Thyroid gland (tissue), 4 donors: ENCODE measurements at regions not wholly inside any gene's neighbourhood (a gene's known extent, or its start where the extent isn't known, plus 50 kb on each side); places are given as distances from the start of the nearest gene placed in this dataset.
A peak's percentile ranks its signal among the peaks of the same experiment; 100 is the strongest.

Source experiments
- DNase-seq, 2 donors: peaks; one replicate each; pipeline ENCODE4 v3.0.0-alpha.2; 2019
- H3K27ac ChIP-seq, 3 donors: fragments of 200-600 bp; sonication (generic); 1 replicate in 2 of 3; 2 replicates in 1 of 3; pipeline ENCODE4 v1.5.1; 2016 to 2019; ENCODE audit warnings: mild to moderate bottlenecking in 1 of 3, moderate library complexity in 1 of 3
- H3K27me3 ChIP-seq: fragments of 200-600 bp; sonication (generic); one replicate; pipeline ENCODE4 v1.5.1; 2019
- H3K36me3 ChIP-seq, 2 donors: fragments of 200-600 bp; sonication (generic); one replicate each; pipeline ENCODE4 v1.5.1; 2016 to 2019
- H3K4me1 ChIP-seq, 2 donors: fragments of 200-600 bp; sonication (generic); one replicate each; pipeline ENCODE4 v1.5.1; 2017 to 2019
- H3K4me3 ChIP-seq, 3 donors: fragments of 200-600 bp; sonication (generic); replicated peaks in 1 of 3; 1 replicate in 2 of 3; 2 replicates in 1 of 3; pipeline ENCODE4 v1.5.1; 2016; ENCODE audit warnings: mild to moderate bottlenecking in 1 of 3
- H3K9me3 ChIP-seq: fragments of 200-600 bp; sonication (generic); one replicate; pipeline ENCODE4 v1.5.1; 2017
- CTCF ChIP-seq, 6 experiments: fragments of 200-600 bp in 3 of 6; fragments of 450-650 bp in 3 of 6; sonication (generic) in 3 of 6; IDR thresholded peaks; one replicate each; pipeline ENCODE4 v1.5.1; 2016 to 2019; ENCODE audit warnings: antibody characterized with exemption in 6 of 6, mild to moderate bottlenecking in 2 of 6, inconsistent platforms in 1 of 6, moderate library complexity in 1 of 6
- POLR2A ChIP-seq, 2 donors: fragments of 450-650 bp; IDR thresholded peaks; one replicate each; pipeline ENCODE4 v1.6.1; 2017; ENCODE audit warnings: antibody characterized with exemption in 2 of 2, mild to moderate bottlenecking in 2 of 2, moderate library complexity in 1 of 2
- WGBS, 2 donors: methylation state at CpG; one replicate each; pipeline ENCODE4 v1.1.5; 2017; 5-methylcytosine and 5-hydroxymethylcytosine counted together
- intact Hi-C: fragments of 100-400 bp; cut with DNase I; formaldehyde crosslinking; loops from one replicate; pipeline ENCODE4 v1.15.1; 2023

DNA sequence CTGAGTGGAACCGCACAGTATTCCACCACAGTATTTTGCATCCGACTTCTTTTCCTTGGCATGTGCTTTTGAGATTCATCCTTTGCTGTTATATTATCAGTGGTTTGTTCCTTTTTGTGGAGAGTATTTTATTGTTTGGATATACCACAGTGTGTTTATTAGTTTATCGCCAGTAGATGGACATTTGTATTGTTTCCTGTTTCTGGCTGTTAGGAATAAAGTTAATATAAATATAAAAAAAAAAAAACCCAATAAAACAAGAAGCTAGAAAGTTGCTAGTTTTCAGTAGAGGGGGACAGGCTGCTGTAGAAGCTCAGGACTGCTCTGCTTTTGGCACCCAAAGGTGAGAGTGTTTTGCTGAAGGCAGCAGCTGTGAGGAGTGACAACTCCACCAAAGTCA, 62.0 kb upstream of the EEA1 start:
- TF ChIP-seq POLR2A (IDR thresholded peaks at IDR 0.05): no peak
- no peak for TF ChIP-seq CTCF (IDR thresholded peaks at IDR 0.05)
- no peak for DNase-seq
- peaks cover 7 to 11% of the 10 kb centered on the region in 2 donors for H3K4me1 ChIP-seq
- H3K27ac ChIP-seq: no peak overlapping the region
- no peaks in the 10 kb centered on the region for H3K27me3 ChIP-seq
- H3K9me3 ChIP-seq: no peaks in the 10 kb centered on the region
- 93 to 94% methylated on average over 3 of the region's 3 CpGs for WGBS, 2 donors
- no peaks in the 10 kb centered on the region for H3K36me3 ChIP-seq
- intact Hi-C loops: no loop called here
- H3K4me3 ChIP-seq: no peak overlapping the region

GRCh38 chr12:92992041-92992440, 62.9 kb upstream of the EEA1 start:
- Histone ChIP-seq H3K9me3 (no peaks in the 10 kb centered on the region), H3K4me3 (no peak overlapping the region), H3K36me3 (no peaks in the 10 kb centered on the region), H3K27ac (no peak overlapping the region), H3K27me3 (no peaks in the 10 kb centered on the region), H3K4me1 (peaks cover 7 to 11% of the 10 kb centered on the region in 2 donors)
- TF ChIP-seq POLR2A (IDR thresholded peaks at IDR 0.05) (no peak), CTCF (IDR thresholded peaks at IDR 0.05) (no peak)
- DNase-seq: no peak
- intact Hi-C loops: no loop called here

DNA sequence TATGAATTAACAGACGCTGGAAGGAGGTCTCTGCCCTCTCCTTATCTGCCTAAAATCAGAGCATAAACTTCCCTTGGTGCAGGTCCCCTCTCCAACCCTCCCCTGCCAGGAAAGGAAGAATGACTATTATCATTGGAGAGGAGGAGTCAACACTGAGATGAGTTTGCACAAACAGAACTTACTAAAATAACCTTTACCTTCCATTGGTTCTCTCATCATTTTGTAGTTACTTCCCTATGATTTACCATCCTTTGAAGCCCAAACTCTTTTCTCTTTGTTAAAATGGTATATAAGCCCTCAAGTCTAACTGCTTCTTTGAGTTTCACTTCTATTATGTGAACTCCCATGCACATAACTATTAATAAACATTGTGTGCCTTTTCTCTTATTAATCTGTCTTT, 64.2 kb upstream of the EEA1 start:
- no peak for TF ChIP-seq CTCF (IDR thresholded peaks at IDR 0.05)
- no peaks in the 10 kb centered on the region for H3K9me3 ChIP-seq
- 94 to 96% methylated on average over 1 of the region's 1 CpG for WGBS, 2 donors
- H3K4me3 ChIP-seq: no peak overlapping the region
- H3K27ac ChIP-seq: no peak overlapping the region
- intact Hi-C loops: no loop called here
- DNase-seq: no peak
- H3K27me3 ChIP-seq: no peaks in the 10 kb centered on the region
- no peaks in the 10 kb centered on the region for H3K36me3 ChIP-seq
- H3K4me1 ChIP-seq: peaks cover 5 to 7% of the 10 kb centered on the region in 2 donors

DNA sequence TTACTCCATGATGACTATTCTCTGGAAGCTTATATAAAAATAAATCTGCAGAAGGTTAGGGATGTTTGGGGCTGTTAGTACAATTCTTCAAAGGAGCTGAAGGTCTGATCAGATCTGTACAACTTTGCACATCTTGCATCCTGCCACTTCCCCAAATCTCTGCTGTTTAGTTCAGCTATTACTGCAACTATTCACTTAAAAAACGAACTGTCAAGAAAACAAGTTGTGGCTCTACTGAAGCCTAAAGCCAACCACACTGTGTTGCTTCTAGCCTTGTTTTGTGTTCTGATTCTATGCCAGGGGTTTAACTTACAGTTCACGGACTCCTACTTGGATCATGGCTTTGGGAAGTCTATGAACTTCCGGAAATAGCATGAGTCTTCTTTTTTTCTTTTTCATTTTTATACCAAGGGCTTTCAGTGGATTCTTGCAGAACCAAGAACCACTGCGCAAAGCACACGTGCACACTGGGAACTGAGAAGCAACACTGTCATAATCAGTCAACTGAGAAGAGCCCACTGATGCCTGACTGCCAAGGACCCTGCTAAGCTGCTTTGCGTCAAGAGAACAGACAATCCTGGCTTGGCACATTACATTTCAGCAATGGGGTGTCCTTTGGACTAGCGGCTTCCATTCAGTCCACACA, 66.3 kb upstream of the EEA1 start:
- Histone ChIP-seq H3K36me3 (no peaks in the 10 kb centered on the region), H3K4me1 (peaks cover 5 to 7% of the 10 kb centered on the region in 2 donors), H3K27me3 (no peaks in the 10 kb centered on the region), H3K9me3 (no peaks in the 10 kb centered on the region), H3K4me3 (no peak overlapping the region), H3K27ac (peak overlapping the region; percentile 30 to 67 (median 41))
- WGBS, 2 donors: 29 to 32% methylated on average over 7 of the region's 7 CpGs
- DNase-seq: peak; percentile 65 to 72
- no peak for TF ChIP-seq CTCF (IDR thresholded peaks at IDR 0.05)
- no peak for TF ChIP-seq POLR2A (IDR thresholded peaks at IDR 0.05)
- intact Hi-C loops: no loop called here

DNA sequence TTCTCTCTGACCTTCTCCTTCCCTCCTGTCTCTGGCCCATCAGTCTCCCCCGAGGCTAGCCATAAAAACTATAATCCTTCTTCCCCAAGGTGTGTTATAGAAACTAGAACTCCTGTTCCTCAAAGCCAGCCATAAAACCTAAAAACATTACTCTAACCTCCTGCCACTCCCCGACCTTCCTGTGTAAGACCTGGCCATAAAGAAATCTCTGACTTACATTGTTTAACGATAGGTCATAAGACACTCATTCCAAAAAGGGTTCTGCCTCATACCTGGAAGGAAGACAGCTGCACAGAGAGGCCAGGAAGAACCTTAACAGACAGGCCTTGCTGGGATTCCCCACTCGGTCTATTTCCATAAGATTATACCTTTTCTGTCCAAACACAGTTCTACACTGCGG, 70.9 kb upstream of the EEA1 start:
- Histone ChIP-seq H3K9me3 (no peaks in the 10 kb centered on the region), H3K36me3 (no peaks in the 10 kb centered on the region), H3K27me3 (no peaks in the 10 kb centered on the region), H3K4me3 (no peak overlapping the region), H3K4me1 (peaks cover 3 to 6% of the 10 kb centered on the region in 2 donors), H3K27ac (no peak overlapping the region)
- TF ChIP-seq POLR2A (IDR thresholded peaks at IDR 0.05) (no peak), CTCF (IDR thresholded peaks at IDR 0.05) (no peak)
- DNase-seq: no peak
- 92 to 93% methylated on average over 5 of the region's 5 CpGs for WGBS, 2 donors
- intact Hi-C loops: no loop called here
